HAP-1 (cell line): ENCODE measurements at regions not wholly inside any gene's neighbourhood (a gene's known extent, or its start where the extent isn't known, plus 50 kb on each side); places are given as distances from the start of the nearest gene placed in this dataset.

Experiments
- DNase-seq, 2 experiments: peaks; one replicate each; pipeline ENCODE4 v3.0.0-alpha.2; 2016 to 2020; ENCODE audit warnings: low spot score in 2 of 2
- H3K27me3 ChIP-seq: fragments of 250-450 bp; sonication (Bioruptor Pico); 2 replicates; pipeline ENCODE4 v1.5.1; 2020; ENCODE audit warnings: low read depth, mild to moderate bottlenecking, moderate library complexity
- H3K36me3 ChIP-seq: fragments of 250-450 bp; sonication (Bioruptor Pico); replicated peaks from 2 replicates; pipeline ENCODE4 v1.5.1; 2020; ENCODE audit warnings: mild to moderate bottlenecking
- H3K4me1 ChIP-seq: fragments of 250-450 bp; sonication (Bioruptor Pico); 2 replicates; pipeline ENCODE4 v1.5.1; 2020; ENCODE audit warnings: mild to moderate bottlenecking
- H3K4me3 ChIP-seq: fragments of 250-450 bp; sonication (Bioruptor Pico); 2 replicates; pipeline ENCODE4 v1.5.1; 2020; ENCODE audit warnings: mild to moderate bottlenecking, moderate library complexity
- H3K9me3 ChIP-seq: fragments of 250-450 bp; sonication (Bioruptor Pico); 2 replicates; pipeline ENCODE4 v1.5.1; 2020; ENCODE audit warnings: mild to moderate bottlenecking, moderate library complexity
- in situ Hi-C: fragments of 300-500 bp; cut with MboI; formaldehyde crosslinking; loops from 3 replicates; pipeline ENCODE4 v1.14.3; 2020; ENCODE audit warnings: low sequenced_read_pairs, inconsistent platforms, mixed read lengths

DNA sequence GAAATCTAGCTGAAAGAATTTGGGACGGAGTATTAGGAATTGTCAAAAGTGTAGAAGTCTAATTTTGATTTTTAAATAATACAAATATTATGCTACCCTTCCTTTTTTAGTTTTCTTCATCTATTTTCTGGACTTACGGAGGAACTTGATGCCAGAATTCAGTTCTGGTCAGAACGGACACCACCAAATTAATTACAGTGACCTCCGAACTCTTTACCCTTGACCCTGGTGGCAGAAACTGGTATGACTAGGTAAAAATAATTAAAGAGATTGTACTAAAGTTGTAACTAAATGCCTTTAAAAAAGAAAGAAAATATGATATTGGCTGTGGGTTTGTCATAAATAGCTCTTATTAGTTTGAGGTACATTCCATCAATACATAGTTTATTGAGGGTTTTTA lies 751.1 kb upstream of the MAP3K7 start:
- H3K4me3 ChIP-seq: no peak overlapping the region
- no peaks in the 10 kb centered on the region for H3K36me3 ChIP-seq
- no peaks in the 10 kb centered on the region for H3K27me3 ChIP-seq
- H3K9me3 ChIP-seq: no peaks in the 10 kb centered on the region
- in situ Hi-C loops: no loop called here
- no peak for DNase-seq
- peaks cover 7% of the 10 kb centered on the region for H3K4me1 ChIP-seq

GRCh38 chr6:91330896-91331295 lies 744.0 kb upstream of the MAP3K7 start:
- in situ Hi-C loops: no loop called here
- Histone ChIP-seq H3K9me3 (no peaks in the 10 kb centered on the region), H3K27me3 (no peaks in the 10 kb centered on the region), H3K4me3 (no peak overlapping the region), H3K4me1 (no peaks in the 10 kb centered on the region), H3K36me3 (no peaks in the 10 kb centered on the region)
- no peak for DNase-seq

- H3K4me1 ChIP-seq: no peaks in the 10 kb centered on the region
- no peaks in the 10 kb centered on the region for H3K36me3 ChIP-seq
- in situ Hi-C loops: no loop called here
- no peaks in the 10 kb centered on the region for H3K9me3 ChIP-seq
- H3K4me3 ChIP-seq: no peak overlapping the region
- no peak for DNase-seq
- H3K27me3 ChIP-seq: no peaks in the 10 kb centered on the region
Measured at GRCh38 chr6:91328241-91328640, 741.4 kb upstream of the MAP3K7 start.

DNA sequence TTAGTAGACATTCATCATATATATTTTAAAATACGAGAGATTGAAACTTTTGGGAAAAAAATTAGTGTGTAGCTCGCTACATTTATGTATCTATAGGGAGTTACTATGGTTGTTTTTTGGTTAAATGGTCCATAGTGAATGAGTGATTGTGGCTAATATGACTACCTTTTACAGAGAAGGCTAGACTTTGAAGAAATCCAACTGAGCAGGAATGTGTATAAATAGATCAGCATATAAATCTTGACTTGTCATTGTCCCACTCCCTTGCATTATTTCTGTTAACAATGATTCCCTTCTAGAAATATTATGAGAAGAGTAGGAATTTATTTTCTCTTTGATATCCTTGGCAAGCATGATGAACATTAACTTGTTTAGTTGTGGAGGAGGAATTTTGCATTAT lies 737.8 kb upstream of the MAP3K7 start:
- no peaks in the 10 kb centered on the region for H3K36me3 ChIP-seq
- no peak for DNase-seq
- no peak overlapping the region for H3K4me3 ChIP-seq
- H3K9me3 ChIP-seq: no peaks in the 10 kb centered on the region
- no peaks in the 10 kb centered on the region for H3K4me1 ChIP-seq
- in situ Hi-C loops: no loop called here
- no peaks in the 10 kb centered on the region for H3K27me3 ChIP-seq

DNA sequence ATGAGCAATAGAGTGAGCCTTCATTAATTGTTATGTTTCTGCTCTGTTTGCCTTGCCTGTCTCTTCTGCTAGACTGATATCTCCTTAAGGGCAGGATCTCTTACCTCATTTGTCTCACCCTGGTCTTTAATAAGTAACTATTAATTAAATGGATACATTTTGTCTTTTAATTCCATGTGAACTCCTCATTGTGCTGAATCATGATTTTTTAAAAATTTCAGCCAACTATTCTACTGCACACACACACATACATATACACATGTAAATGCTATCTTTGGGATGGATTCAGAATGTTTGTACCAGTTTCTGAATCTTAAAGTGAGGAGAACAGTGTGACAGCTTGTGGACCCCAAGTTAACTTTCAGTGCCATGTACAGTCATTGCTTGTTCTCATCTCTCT lies 731.1 kb upstream of the MAP3K7 start:
- Histone ChIP-seq H3K4me1 (no peaks in the 10 kb centered on the region), H3K9me3 (no peaks in the 10 kb centered on the region), H3K36me3 (no peaks in the 10 kb centered on the region), H3K27me3 (no peaks in the 10 kb centered on the region), H3K4me3 (no peak overlapping the region)
- DNase-seq: no peak
- in situ Hi-C loops: no loop called here

GRCh38 chr6:91317247-91317835 lies 730.5 kb upstream of the MAP3K7 start:
- Histone ChIP-seq H3K36me3 (no peaks in the 10 kb centered on the region), H3K4me1 (no peaks in the 10 kb centered on the region), H3K27me3 (no peaks in the 10 kb centered on the region), H3K9me3 (no peaks in the 10 kb centered on the region), H3K4me3 (no peak overlapping the region)
- no peak for DNase-seq
- in situ Hi-C loops: no loop called here

DNA sequence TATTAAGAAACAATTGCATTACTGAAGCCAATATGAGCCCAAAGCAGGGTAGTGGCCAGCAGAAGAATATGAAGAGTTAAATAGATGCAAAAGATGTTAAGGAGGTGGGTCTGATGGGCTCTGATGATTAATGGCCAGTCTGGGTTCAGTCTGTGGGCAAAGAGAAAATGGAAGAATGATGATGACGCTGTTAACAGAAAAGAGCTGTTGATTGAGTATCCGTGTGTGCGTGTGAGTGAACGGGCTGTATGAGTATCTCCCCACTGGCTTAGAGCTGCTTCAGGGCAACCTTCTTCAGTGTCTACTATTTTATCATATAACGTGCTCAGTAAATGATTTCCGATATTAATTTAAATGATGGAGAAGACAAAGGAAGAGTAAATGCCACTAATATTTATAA lies 723.3 kb upstream of the MAP3K7 start:
- no peak overlapping the region for H3K4me3 ChIP-seq
- H3K27me3 ChIP-seq: no peaks in the 10 kb centered on the region
- in situ Hi-C loops: no loop called here
- H3K36me3 ChIP-seq: no peaks in the 10 kb centered on the region
- no peaks in the 10 kb centered on the region for H3K9me3 ChIP-seq
- no peak for DNase-seq
- no peaks in the 10 kb centered on the region for H3K4me1 ChIP-seq

DNA sequence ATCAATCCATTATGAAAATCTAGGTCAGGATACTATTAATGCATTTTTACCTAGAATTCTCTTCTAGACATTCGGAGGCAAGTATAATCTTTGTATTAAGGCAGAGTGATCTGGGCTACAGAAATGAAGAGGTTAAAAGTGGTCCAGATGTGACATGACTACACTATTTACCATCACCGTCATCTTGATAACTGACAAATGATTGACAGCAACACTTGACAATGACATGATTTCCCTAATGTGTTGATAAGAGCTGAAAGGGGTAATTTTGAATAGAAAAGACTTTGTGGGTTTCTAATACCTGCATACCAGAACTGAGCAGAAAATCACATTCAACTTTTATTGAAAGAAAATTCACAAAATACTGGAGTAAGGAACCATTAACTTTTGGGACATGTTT lies 718.9 kb upstream of the MAP3K7 start:
- no peaks in the 10 kb centered on the region for H3K27me3 ChIP-seq
- H3K9me3 ChIP-seq: no peaks in the 10 kb centered on the region
- in situ Hi-C loops: no loop called here
- no peak for DNase-seq
- H3K36me3 ChIP-seq: no peaks in the 10 kb centered on the region
- H3K4me1 ChIP-seq: no peaks in the 10 kb centered on the region
- no peak overlapping the region for H3K4me3 ChIP-seq

GRCh38 chr6:91304521-91304920 lies 717.6 kb upstream of the MAP3K7 start:
- Histone ChIP-seq H3K9me3 (no peaks in the 10 kb centered on the region), H3K4me3 (no peak overlapping the region), H3K36me3 (no peaks in the 10 kb centered on the region), H3K4me1 (no peaks in the 10 kb centered on the region), H3K27me3 (no peaks in the 10 kb centered on the region)
- in situ Hi-C loops: no loop called here
- DNase-seq: no peak

DNA sequence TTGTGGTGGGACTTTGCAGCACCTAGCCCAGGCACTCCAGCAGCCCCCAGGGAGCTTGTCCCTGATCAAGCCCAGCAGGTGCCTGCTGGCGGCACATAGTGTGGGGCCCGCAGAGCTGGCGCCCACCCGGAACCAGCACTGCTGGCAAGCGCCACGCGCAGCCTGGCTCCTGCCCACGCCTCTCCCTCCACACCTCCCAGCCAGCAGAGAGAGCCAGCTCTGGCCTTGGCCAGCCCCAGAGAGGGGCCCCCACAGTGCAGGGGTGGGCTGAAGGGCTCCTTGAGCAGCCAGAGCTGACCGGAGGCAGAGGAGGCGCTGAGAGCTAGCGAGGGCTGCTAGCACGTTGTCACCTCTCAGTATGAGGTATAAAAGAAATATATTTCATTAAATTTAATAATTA lies 716.5 kb upstream of the MAP3K7 start:
- no peak overlapping the region for H3K4me3 ChIP-seq
- H3K4me1 ChIP-seq: no peaks in the 10 kb centered on the region
- in situ Hi-C loops: no loop called here
- H3K27me3 ChIP-seq: no peaks in the 10 kb centered on the region
- no peaks in the 10 kb centered on the region for H3K9me3 ChIP-seq
- no peak for DNase-seq
- no peaks in the 10 kb centered on the region for H3K36me3 ChIP-seq

GRCh38 chr6:91299544-91300491 lies 712.9 kb upstream of the MAP3K7 start:
- no peak for DNase-seq
- Histone ChIP-seq H3K9me3 (no peaks in the 10 kb centered on the region), H3K4me3 (no peak overlapping the region), H3K27me3 (no peaks in the 10 kb centered on the region), H3K4me1 (no peaks in the 10 kb centered on the region), H3K36me3 (no peaks in the 10 kb centered on the region)
- in situ Hi-C loops: no loop called here

DNA sequence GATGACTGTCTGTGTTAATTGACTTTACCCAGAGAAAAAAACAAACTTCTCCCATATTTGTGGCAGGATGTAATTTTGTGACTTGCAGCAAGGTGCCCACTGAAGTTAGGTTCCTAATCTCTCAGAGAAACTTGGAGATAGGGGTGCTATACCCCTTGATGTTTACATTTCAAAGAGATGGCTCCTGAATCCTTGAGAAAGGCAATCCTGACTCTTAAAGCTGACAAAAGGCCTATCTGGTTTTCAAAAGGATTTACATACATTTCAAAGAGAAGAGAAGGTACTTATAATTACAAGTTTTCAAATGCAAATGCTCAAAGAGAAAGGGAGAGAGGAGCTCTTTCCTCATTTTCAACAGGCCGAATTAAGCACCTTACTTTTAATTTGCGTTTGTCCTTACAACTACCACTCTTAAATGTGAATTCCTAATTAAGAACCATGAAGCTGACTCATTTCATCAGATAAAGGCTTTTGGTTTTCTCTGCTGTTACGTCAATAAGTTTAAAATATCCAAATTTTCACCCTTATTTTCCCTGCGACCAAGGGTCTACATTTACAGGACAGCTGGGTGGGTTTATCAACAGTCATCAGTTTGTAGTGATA lies 711.8 kb upstream of the MAP3K7 start:
- H3K4me3 ChIP-seq: no peak overlapping the region
- H3K9me3 ChIP-seq: no peaks in the 10 kb centered on the region
- no peaks in the 10 kb centered on the region for H3K36me3 ChIP-seq
- no peaks in the 10 kb centered on the region for H3K27me3 ChIP-seq
- DNase-seq: peak in 1 of 2 experiments; percentile 30
- in situ Hi-C loops: no loop called here
- no peaks in the 10 kb centered on the region for H3K4me1 ChIP-seq

GRCh38 chr6:91293395-91293794 lies 706.5 kb upstream of the MAP3K7 start:
- Histone ChIP-seq H3K27me3 (no peaks in the 10 kb centered on the region), H3K4me3 (no peak overlapping the region), H3K9me3 (no peaks in the 10 kb centered on the region), H3K36me3 (no peaks in the 10 kb centered on the region), H3K4me1 (no peaks in the 10 kb centered on the region)
- DNase-seq: no peak
- in situ Hi-C loops: no loop called here

GRCh38 chr6:91291071-91291470 lies 704.2 kb upstream of the MAP3K7 start:
- Histone ChIP-seq H3K27me3 (no peaks in the 10 kb centered on the region), H3K36me3 (no peaks in the 10 kb centered on the region), H3K4me1 (no peaks in the 10 kb centered on the region), H3K9me3 (no peaks in the 10 kb centered on the region), H3K4me3 (no peak overlapping the region)
- in situ Hi-C loops: no loop called here
- DNase-seq: no peak
